ENCODE measurements at regions not wholly inside any gene's neighbourhood (a gene's known extent, or its start where the extent isn't known, plus 50 kb on each side); places are given as distances from the start of the nearest gene placed in this dataset.

- no peak overlapping the region for H3K9ac ChIP-seq (ENCODE audit: insufficient read depth in 1 of 2, low read length in 2 of 2)
- no peak for ATAC-seq (ENCODE audit: insufficient read depth, low FRiP score)
- 92 to 94% methylated on average over 7 of the region's 7 CpGs for WGBS, 2 donors
- no peaks in the 10 kb centered on the region for H3K9me3 ChIP-seq (ENCODE audit: control insufficient read depth in 4 of 4, insufficient read depth in 3 of 4, low read length in 3 of 4)
- no peak for DNase-seq
- H3K36me3 ChIP-seq (ENCODE audit: control insufficient read depth in 4 of 4, insufficient read depth in 4 of 4, low read length in 4 of 4), result no peaks in the 10 kb centered on the region
- TF ChIP-seq, protein P1, sequence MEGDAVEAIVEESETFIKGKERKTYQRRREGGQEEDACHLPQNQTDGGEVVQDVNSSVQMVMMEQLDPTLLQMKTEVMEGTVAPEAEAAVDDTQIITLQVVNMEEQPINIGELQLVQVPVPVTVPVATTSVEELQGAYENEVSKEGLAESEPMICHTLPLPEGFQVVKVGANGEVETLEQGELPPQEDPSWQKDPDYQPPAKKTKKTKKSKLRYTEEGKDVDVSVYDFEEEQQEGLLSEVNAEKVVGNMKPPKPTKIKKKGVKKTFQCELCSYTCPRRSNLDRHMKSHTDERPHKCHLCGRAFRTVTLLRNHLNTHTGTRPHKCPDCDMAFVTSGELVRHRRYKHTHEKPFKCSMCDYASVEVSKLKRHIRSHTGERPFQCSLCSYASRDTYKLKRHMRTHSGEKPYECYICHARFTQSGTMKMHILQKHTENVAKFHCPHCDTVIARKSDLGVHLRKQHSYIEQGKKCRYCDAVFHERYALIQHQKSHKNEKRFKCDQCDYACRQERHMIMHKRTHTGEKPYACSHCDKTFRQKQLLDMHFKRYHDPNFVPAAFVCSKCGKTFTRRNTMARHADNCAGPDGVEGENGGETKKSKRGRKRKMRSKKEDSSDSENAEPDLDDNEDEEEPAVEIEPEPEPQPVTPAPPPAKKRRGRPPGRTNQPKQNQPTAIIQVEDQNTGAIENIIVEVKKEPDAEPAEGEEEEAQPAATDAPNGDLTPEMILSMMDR (IDR thresholded peaks at IDR 0.05; ENCODE audit: control extremely low read depth, extremely low read depth), result no peak
- no peak overlapping the region for H3K4me3 ChIP-seq
- peaks cover 0 to 19% (median 0%) of the 10 kb centered on the region in 5 donors for H3K4me1 ChIP-seq (ENCODE audit: control insufficient read depth in 5 of 5, insufficient read depth in 5 of 5, low read length in 5 of 5)
- no peak overlapping the region for H3K27ac ChIP-seq (ENCODE audit: low read depth in 1 of 2, low read length in 1 of 2)
- H3K27me3 ChIP-seq (ENCODE audit: control insufficient read depth in 3 of 3, insufficient read depth in 3 of 3, low read length in 2 of 3), result no peaks in the 10 kb centered on the region
Measured at GRCh38 chr5:54736003-54736797, 218.6 kb downstream of the SNX18 start.

- TF ChIP-seq, protein P1 (IDR thresholded peaks at IDR 0.05; ENCODE audit: control extremely low read depth, extremely low read depth), result no peak
- Histone ChIP-seq H3K36me3 (ENCODE audit: control insufficient read depth in 4 of 4, insufficient read depth in 4 of 4, low read length in 4 of 4) (no peaks in the 10 kb centered on the region), H3K27me3 (ENCODE audit: control insufficient read depth in 3 of 3, insufficient read depth in 3 of 3, low read length in 2 of 3) (no peaks in the 10 kb centered on the region), H3K27ac (ENCODE audit: low read depth in 1 of 2, low read length in 1 of 2) (no peak overlapping the region), H3K9ac (ENCODE audit: insufficient read depth in 1 of 2, low read length in 2 of 2) (no peak overlapping the region), H3K4me3 (no peak overlapping the region), H3K4me1 (ENCODE audit: control insufficient read depth in 5 of 5, insufficient read depth in 5 of 5, low read length in 5 of 5) (peaks cover 0 to 18% (median 0%) of the 10 kb centered on the region in 5 donors), H3K9me3 (ENCODE audit: control insufficient read depth in 4 of 4, insufficient read depth in 3 of 4, low read length in 3 of 4) (no peaks in the 10 kb centered on the region)
- ATAC-seq (ENCODE audit: insufficient read depth, low FRiP score), result no peak
- no peak for DNase-seq
- whole genome bisulfite sequencing, 2 donors, result 52 to 84% methylated on average over 2 of the region's 2 CpGs
Measured at GRCh38 chr5:54733101-54733500, 215.5 kb downstream of the SNX18 start.

- Histone ChIP-seq H3K4me3 (no peak overlapping the region), H3K9me3 (ENCODE audit: control insufficient read depth in 4 of 4, insufficient read depth in 3 of 4, low read length in 3 of 4) (no peaks in the 10 kb centered on the region), H3K27me3 (ENCODE audit: control insufficient read depth in 3 of 3, insufficient read depth in 3 of 3, low read length in 2 of 3) (no peaks in the 10 kb centered on the region), H3K36me3 (ENCODE audit: control insufficient read depth in 4 of 4, insufficient read depth in 4 of 4, low read length in 4 of 4) (no peaks in the 10 kb centered on the region), H3K27ac (ENCODE audit: low read depth in 1 of 2, low read length in 1 of 2) (no peak overlapping the region), H3K9ac (ENCODE audit: insufficient read depth in 1 of 2, low read length in 2 of 2) (no peak overlapping the region), H3K4me1 (ENCODE audit: control insufficient read depth in 5 of 5, insufficient read depth in 5 of 5, low read length in 5 of 5) (peaks cover 0 to 14% (median 0%) of the 10 kb centered on the region in 5 donors)
- DNase-seq (no peak), ATAC-seq (ENCODE audit: insufficient read depth, low FRiP score) (no peak)
- TF ChIP-seq, protein P1 (IDR thresholded peaks at IDR 0.05; ENCODE audit: control extremely low read depth, extremely low read depth), result no peak
- WGBS, 2 donors, result 87 to 90% methylated on average over 1 of the region's 1 CpG
Measured at GRCh38 chr5:54732108-54732507, 214.5 kb downstream of the SNX18 start.

DNA sequence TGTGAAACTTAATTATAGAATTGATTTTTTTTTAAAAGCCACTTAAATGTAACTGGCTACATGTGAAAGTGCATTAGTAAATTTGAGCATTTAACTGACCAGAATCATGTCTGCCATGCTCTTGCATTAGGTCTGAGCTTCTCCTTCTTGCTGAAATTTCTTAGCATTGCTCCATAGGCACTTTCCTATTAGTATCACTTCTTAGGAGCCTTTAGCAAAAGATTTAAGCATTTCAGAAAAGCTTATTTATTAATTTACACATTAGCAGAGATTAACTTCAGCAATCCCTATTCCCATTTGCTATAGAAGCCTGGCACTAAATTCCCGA lies 211.0 kb downstream of the SNX18 start:
- ATAC-seq (ENCODE audit: insufficient read depth, low FRiP score) (no peak), DNase-seq (no peak)
- Histone ChIP-seq H3K4me3 (no peak overlapping the region), H3K27me3 (ENCODE audit: control insufficient read depth in 3 of 3, insufficient read depth in 3 of 3, low read length in 2 of 3) (no peaks in the 10 kb centered on the region), H3K36me3 (ENCODE audit: control insufficient read depth in 4 of 4, insufficient read depth in 4 of 4, low read length in 4 of 4) (no peaks in the 10 kb centered on the region), H3K9ac (ENCODE audit: insufficient read depth in 1 of 2, low read length in 2 of 2) (no peak overlapping the region), H3K27ac (ENCODE audit: low read depth in 1 of 2, low read length in 1 of 2) (no peak overlapping the region), H3K9me3 (ENCODE audit: control insufficient read depth in 4 of 4, insufficient read depth in 3 of 4, low read length in 3 of 4) (no peaks in the 10 kb centered on the region), H3K4me1 (ENCODE audit: control insufficient read depth in 5 of 5, insufficient read depth in 5 of 5, low read length in 5 of 5) (no peaks in the 10 kb centered on the region)
- WGBS, 2 donors, result 97 to 100% methylated on average over 1 of the region's 1 CpG
- TF ChIP-seq, protein P1 (IDR thresholded peaks at IDR 0.05; ENCODE audit: control extremely low read depth, extremely low read depth), result no peak

Data from lung (tissue), 11 donors.